ENCODE measurements at regions not wholly inside any gene's neighbourhood (a gene's known extent, or its start where the extent isn't known, plus 50 kb on each side); places are given as distances from the start of the nearest gene placed in this dataset.

DNA sequence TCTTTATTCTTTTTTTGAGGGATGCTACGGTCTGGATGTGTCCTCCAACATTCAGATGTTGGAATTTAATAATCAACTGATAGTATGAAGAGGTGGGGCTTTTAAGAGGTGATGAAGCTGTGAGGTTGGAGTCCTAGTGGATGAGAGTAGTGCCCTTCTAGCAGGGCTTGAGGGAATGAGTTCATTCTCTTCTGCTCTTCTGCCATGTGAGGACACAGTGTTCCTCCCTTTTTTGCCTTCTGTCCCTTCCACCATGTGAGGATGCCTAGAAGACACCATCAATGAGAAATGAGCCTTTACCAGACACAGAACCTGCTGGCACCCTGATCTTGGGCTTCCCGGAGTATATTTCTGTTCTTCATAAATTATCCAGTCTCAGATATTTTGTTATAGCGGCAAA lies 82.1 kb upstream of the MLIP start:
- Histone ChIP-seq H3K9me3 (ENCODE audit: control insufficient read depth, low read length) (no peaks in the 10 kb centered on the region), H3K4me3 (ENCODE audit: low read length) (no peak overlapping the region), H3K27ac (ENCODE audit: low read length) (no peak overlapping the region), H3K27me3 (ENCODE audit: control insufficient read depth, insufficient read depth) (no peaks in the 10 kb centered on the region), H3K4me1 (ENCODE audit: control insufficient read depth, insufficient read depth, low read length) (peaks cover 3% of the 10 kb centered on the region)
- WGBS: 81% methylated on average over 3 of the region's 3 CpGs
- intact Hi-C loops (cut with DNase I): no loop called here
- DNase-seq (no peak), ATAC-seq (no peak)

DNA sequence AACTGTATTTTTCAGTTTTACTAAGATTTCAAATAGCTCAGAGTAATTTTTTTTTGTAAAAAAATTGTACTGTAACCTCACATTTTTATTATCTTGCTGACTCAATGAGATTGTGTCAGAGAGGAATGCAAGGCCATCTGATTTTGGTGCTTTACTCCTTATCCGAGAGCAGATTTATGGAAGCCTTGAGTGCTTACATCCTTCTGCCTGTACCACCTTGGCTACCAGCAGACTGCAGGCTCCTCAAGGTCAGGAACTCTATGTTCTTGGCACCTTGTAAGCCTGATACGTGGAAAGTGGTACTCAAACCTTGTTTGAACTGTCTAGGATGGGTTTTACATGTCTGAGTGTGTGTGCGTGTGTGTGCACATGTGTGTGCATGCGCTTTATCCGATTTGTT lies 80.1 kb upstream of the MLIP start:
- Histone ChIP-seq H3K4me3 (ENCODE audit: low read length) (no peak overlapping the region), H3K4me1 (ENCODE audit: control insufficient read depth, insufficient read depth, low read length) (peaks cover 3% of the 10 kb centered on the region), H3K27ac (ENCODE audit: low read length) (peak overlapping the region; percentile 43), H3K9me3 (ENCODE audit: control insufficient read depth, low read length) (no peaks in the 10 kb centered on the region), H3K27me3 (ENCODE audit: control insufficient read depth, insufficient read depth) (no peaks in the 10 kb centered on the region)
- WGBS: 69% methylated on average over 5 of the region's 5 CpGs
- ATAC-seq (peak; percentile 74 to 78), DNase-seq (no peak)
- intact Hi-C loops (cut with DNase I): no loop called here

DNA sequence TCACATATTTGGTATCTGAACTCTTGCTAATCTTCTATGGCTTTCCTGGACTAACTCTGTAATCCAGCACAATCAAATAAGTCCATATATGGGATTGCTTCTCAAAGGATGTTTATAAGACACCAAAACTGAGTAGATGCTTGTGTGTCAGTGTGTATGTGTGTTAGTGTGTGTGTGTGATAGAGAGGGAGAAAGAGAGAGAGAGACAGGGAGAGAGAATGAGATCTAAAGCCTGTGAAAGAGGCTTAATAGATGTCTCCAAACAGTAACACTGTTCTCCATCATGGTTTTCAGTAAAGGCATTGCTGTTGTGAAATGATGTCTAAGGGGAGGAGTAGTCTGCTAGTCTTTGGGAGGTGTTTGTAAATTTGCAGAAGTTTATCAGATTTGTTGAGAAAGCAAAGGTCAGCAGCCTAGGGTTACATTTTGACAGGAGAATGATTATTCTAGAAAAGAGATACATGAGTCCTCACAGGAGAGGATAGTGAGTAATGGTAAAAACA lies 73.9 kb upstream of the MLIP start:
- ATAC-seq: no peak
- H3K27ac ChIP-seq (ENCODE audit: low read length): no peak overlapping the region
- no peak for DNase-seq
- H3K27me3 ChIP-seq (ENCODE audit: control insufficient read depth, insufficient read depth): no peaks in the 10 kb centered on the region
- H3K4me3 ChIP-seq (ENCODE audit: low read length): no peak overlapping the region
- intact Hi-C loops (cut with DNase I): no loop called here
- no peaks in the 10 kb centered on the region for H3K4me1 ChIP-seq (ENCODE audit: control insufficient read depth, insufficient read depth, low read length)
- H3K9me3 ChIP-seq (ENCODE audit: control insufficient read depth, low read length): no peaks in the 10 kb centered on the region

DNA sequence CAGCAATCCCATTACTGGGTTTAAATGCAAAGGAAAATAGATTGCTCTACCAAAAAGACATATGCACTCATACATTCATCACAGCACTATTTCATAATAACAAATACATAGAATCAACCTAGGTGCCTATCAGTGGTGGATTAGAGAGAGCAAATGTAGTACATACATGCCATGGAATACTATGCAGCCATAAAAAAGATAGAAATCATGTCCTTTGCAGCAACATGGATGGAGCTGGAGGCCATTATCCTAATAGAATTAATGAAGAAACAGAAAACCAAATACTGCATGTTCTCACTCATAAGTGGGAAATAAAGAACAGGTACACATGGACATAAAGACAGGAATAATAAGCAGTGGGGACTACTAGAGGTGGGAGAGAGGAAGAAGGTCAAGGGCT lies 70.7 kb upstream of the MLIP start:
- no peak for ATAC-seq
- H3K9me3 ChIP-seq (ENCODE audit: control insufficient read depth, low read length): no peaks in the 10 kb centered on the region
- DNase-seq: no peak
- intact Hi-C loops (cut with DNase I): no loop called here
- H3K4me3 ChIP-seq (ENCODE audit: low read length): no peak overlapping the region
- no peak overlapping the region for H3K27ac ChIP-seq (ENCODE audit: low read length)
- no peaks in the 10 kb centered on the region for H3K27me3 ChIP-seq (ENCODE audit: control insufficient read depth, insufficient read depth)
- peaks cover 1% of the 10 kb centered on the region for H3K4me1 ChIP-seq (ENCODE audit: control insufficient read depth, insufficient read depth, low read length)

DNA sequence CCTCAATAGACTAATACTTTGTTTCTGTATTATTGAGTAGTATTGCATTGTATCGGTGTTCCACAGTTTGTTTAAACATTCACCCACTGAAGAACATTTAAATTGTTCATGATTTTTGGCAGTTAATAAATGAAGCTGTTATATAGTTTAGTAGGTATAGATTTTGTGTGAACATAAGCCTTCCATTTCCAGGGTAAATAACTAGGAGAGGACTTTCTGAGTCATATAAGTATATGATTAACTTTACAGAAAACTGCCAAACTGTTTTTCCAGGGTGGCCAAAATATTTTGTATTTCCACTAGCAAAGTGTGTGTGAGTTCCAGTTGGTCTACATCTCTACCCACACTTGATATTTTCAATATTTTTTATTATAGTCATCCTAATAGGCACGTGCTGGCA lies 70.0 kb upstream of the MLIP start:
- intact Hi-C loops (cut with DNase I): no loop called here
- H3K27me3 ChIP-seq (ENCODE audit: control insufficient read depth, insufficient read depth): no peaks in the 10 kb centered on the region
- no peak overlapping the region for H3K27ac ChIP-seq (ENCODE audit: low read length)
- 86% methylated on average over 2 of the region's 2 CpGs for WGBS
- H3K4me3 ChIP-seq (ENCODE audit: low read length): no peak overlapping the region
- H3K4me1 ChIP-seq (ENCODE audit: control insufficient read depth, insufficient read depth, low read length): peaks cover 1% of the 10 kb centered on the region
- ATAC-seq (no peak), DNase-seq (no peak)
- no peaks in the 10 kb centered on the region for H3K9me3 ChIP-seq (ENCODE audit: control insufficient read depth, low read length)

DNA sequence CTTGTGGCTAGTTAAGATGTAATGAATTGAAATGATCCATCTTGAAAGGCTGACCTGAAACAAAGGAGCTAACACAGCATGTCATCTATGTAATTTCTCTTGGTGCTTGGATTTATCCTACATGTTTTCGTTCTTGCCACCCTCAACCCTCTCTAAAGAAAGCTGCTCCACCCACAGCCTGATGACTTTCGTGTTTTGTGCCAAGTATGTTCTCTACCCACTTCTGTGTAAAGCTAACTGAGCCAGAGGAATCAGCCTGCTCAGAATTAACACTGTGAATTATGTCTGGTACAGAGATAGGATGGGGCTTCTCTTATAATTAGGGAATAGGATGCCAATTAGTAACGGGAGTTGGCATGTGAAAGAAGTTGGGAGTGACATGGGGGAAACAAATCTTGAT lies 67.9 kb upstream of the MLIP start:
- H3K4me3 ChIP-seq (ENCODE audit: low read length): no peak overlapping the region
- H3K9me3 ChIP-seq (ENCODE audit: control insufficient read depth, low read length): no peaks in the 10 kb centered on the region
- H3K4me1 ChIP-seq (ENCODE audit: control insufficient read depth, insufficient read depth, low read length): peaks cover 3% of the 10 kb centered on the region
- no peak overlapping the region for H3K27ac ChIP-seq (ENCODE audit: low read length)
- H3K27me3 ChIP-seq (ENCODE audit: control insufficient read depth, insufficient read depth): no peaks in the 10 kb centered on the region
- DNase-seq (no peak), ATAC-seq (no peak)
- 45% methylated on average over 3 of the region's 3 CpGs for WGBS
- intact Hi-C loops (cut with DNase I): no loop called here

DNA sequence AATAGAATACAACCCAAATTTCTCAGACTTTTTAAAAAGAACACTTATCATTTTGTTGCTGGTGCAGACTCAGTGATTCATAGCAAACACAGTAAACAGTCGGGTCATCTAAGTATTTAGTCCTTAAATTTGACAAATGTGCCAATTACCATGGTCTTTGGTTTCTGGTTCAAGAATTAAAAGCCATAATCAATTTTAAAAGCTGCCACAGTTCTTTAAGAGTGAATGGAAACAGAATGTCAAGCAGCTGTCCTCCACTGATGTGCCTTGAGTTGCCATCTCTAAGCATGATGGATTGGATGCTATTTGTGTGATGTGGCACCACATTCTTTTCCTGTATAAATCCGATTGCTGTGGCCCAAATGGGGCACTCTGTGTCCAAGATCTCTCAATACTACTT lies 67.2 kb upstream of the MLIP start:
- Histone ChIP-seq H3K9me3 (ENCODE audit: control insufficient read depth, low read length) (no peaks in the 10 kb centered on the region), H3K27me3 (ENCODE audit: control insufficient read depth, insufficient read depth) (no peaks in the 10 kb centered on the region), H3K4me3 (ENCODE audit: low read length) (no peak overlapping the region), H3K27ac (ENCODE audit: low read length) (no peak overlapping the region), H3K4me1 (ENCODE audit: control insufficient read depth, insufficient read depth, low read length) (peaks cover 3% of the 10 kb centered on the region)
- intact Hi-C loops (cut with DNase I): no loop called here
- WGBS: 63% methylated on average over 2 of the region's 2 CpGs
- DNase-seq: no peak
- no peak for ATAC-seq

DNA sequence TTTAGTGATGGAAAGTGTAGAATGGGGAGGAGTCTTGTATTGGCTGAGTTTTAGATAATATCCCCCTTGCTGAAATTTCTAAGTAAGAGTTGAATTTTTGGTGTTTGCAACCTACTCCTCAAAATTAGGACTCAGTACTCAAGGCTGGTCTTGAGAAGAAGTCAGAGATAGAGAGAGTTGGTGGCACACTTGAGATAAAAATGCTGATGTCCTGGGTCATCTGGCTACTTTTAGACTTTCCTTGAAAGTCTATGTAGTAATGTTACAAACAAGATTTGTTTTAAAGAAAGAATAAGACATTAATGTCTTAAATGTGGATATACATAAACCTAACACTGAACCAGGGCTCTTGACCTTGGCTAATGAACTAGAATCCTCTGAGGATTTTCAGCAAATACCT lies 62.5 kb upstream of the MLIP start:
- intact Hi-C loops (cut with DNase I): no loop called here
- no peak overlapping the region for H3K27ac ChIP-seq (ENCODE audit: low read length)
- no peak for DNase-seq
- ATAC-seq: no peak
- H3K4me3 ChIP-seq (ENCODE audit: low read length): no peak overlapping the region
- no peaks in the 10 kb centered on the region for H3K9me3 ChIP-seq (ENCODE audit: control insufficient read depth, low read length)
- H3K27me3 ChIP-seq (ENCODE audit: control insufficient read depth, insufficient read depth): no peaks in the 10 kb centered on the region
- peaks cover 3% of the 10 kb centered on the region for H3K4me1 ChIP-seq (ENCODE audit: control insufficient read depth, insufficient read depth, low read length)

DNA sequence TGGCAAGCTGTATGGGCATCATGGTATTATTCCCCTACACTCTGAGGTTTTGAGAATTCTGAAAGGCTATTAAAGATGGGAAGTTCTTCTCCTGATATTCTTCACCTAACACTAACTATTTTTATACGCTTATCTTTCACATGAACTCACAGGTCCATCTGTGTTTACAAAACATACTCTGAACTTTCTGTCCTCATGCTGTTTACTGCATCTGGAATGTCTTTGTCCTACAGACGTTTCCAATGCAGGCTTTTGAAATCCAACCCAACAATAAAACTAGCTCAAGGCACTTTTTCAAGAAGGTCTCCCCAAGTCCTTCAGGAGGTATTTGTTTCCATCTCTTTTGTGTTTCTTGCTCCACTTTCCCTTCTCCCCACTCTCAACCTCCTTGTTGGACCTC lies 60.5 kb upstream of the MLIP start:
- DNase-seq (no peak), ATAC-seq (no peak)
- Histone ChIP-seq H3K9me3 (ENCODE audit: control insufficient read depth, low read length) (no peaks in the 10 kb centered on the region), H3K27ac (ENCODE audit: low read length) (peak overlapping the region; percentile 45), H3K4me3 (ENCODE audit: low read length) (no peak overlapping the region), H3K4me1 (ENCODE audit: control insufficient read depth, insufficient read depth, low read length) (peaks cover 2% of the 10 kb centered on the region), H3K27me3 (ENCODE audit: control insufficient read depth, insufficient read depth) (no peaks in the 10 kb centered on the region)
- 57% methylated on average over 2 of the region's 2 CpGs for WGBS
- intact Hi-C loops (cut with DNase I): no loop called here

DNA sequence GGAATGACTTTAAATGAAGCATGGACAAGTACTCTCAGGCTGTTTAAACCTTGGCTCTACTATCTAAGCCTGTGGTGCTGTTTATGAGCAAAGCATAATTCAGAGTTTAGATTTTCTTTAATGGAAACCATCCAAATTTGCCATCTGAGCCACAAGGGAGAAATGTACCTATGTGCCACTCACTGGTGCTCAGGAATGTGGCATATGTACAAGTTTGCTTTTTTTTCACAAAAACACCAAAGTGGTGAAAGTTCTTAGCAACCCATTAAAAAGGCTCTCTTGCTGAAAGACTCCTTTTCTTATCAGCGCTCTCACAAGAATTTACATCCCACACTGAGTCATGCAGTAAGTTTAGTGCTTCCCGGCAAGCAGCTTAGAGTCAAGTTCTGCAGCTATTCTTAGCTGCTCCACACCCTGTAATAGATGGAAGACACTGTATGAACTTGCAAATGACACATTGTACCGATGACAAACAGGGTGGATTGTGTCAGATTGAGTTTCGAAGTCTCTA lies 57.3 kb upstream of the MLIP start:
- Histone ChIP-seq H3K9me3 (ENCODE audit: control insufficient read depth, low read length) (no peaks in the 10 kb centered on the region), H3K4me3 (ENCODE audit: low read length) (peak overlapping the region; percentile 45), H3K27me3 (ENCODE audit: control insufficient read depth, insufficient read depth) (no peaks in the 10 kb centered on the region), H3K27ac (ENCODE audit: low read length) (peak overlapping the region; percentile 70), H3K4me1 (ENCODE audit: control insufficient read depth, insufficient read depth, low read length) (no peaks in the 10 kb centered on the region)
- WGBS: 17% methylated on average over 4 of the region's 4 CpGs
- ATAC-seq (peak; percentile 95), DNase-seq (peak in 1 of 3 donors; percentile 47)
- intact Hi-C loops (cut with DNase I): no loop called here

DNA sequence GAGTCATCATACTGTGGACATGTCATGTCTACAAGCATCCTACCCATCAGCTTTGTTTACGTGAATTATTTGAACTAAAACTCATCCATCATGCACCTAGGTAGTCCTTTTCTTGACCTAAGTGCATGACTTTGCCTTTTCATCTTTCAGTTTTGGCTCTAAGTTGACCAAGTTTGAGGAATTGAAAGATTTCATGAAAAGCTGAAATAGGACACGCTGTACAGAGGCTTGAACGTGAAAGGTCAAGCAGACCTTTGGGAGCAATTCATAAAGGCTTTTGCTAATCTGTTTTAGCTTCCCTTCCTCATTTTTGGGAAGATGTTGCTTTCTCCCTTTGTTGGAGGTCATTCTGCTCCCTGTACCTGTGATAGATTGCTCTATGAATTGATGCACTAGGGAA lies 55.1 kb upstream of the MLIP start:
- 73% methylated on average over 3 of the region's 3 CpGs for WGBS
- no peak overlapping the region for H3K27ac ChIP-seq (ENCODE audit: low read length)
- ATAC-seq (no peak), DNase-seq (no peak)
- H3K9me3 ChIP-seq (ENCODE audit: control insufficient read depth, low read length): no peaks in the 10 kb centered on the region
- H3K27me3 ChIP-seq (ENCODE audit: control insufficient read depth, insufficient read depth): no peaks in the 10 kb centered on the region
- no peak overlapping the region for H3K4me3 ChIP-seq (ENCODE audit: low read length)
- intact Hi-C loops (cut with DNase I): no loop called here
- no peaks in the 10 kb centered on the region for H3K4me1 ChIP-seq (ENCODE audit: control insufficient read depth, insufficient read depth, low read length)

DNA sequence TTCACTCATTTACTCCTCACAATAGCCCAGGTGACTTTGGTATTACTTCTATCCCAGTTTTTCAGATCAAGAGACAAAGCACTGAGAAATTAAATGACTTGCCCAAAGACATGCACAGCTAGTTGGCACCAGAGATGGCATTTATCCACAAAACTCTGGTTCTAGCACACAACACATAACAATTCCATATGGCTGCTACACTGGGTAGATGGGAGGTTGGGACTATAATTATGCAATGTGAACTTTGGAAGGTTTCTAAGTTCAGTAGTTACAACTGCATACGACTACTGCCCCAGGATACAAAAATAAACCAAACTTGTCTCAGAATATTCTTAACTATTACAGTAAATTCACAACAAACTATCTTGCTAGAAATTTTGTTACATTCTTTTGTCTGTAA lies 54.2 kb upstream of the MLIP start:
- Histone ChIP-seq H3K27ac (ENCODE audit: low read length) (no peak overlapping the region), H3K27me3 (ENCODE audit: control insufficient read depth, insufficient read depth) (no peaks in the 10 kb centered on the region), H3K4me1 (ENCODE audit: control insufficient read depth, insufficient read depth, low read length) (no peaks in the 10 kb centered on the region), H3K9me3 (ENCODE audit: control insufficient read depth, low read length) (no peaks in the 10 kb centered on the region), H3K4me3 (ENCODE audit: low read length) (no peak overlapping the region)
- no peak for DNase-seq
- intact Hi-C loops (cut with DNase I): no loop called here
- 32% methylated on average over 1 of the region's 1 CpG for WGBS
- no peak for ATAC-seq

All from right cardiac atrium (tissue), 5 donors.